H1 (cell line): ENCODE measurements at regions not wholly inside any gene's neighbourhood (a gene's known extent, or its start where the extent isn't known, plus 50 kb on each side); places are given as distances from the start of the nearest gene placed in this dataset.

Source experiments
- CTCF ChIA-PET: fragments of 300-600 bp; sonication (Branson Sonifier 250); formaldehyde crosslinking; loops from one replicate; lab custom pipeline; 2021; ENCODE audit not compliant: partially characterized antibody; lab: Charles Lee
- POLR2A ChIA-PET: fragments of 300-600 bp; sonication (Branson Sonifier 250); formaldehyde crosslinking; loops from one replicate; lab custom pipeline; 2021; ENCODE audit warnings: inconsistent platforms; ENCODE audit not compliant: partially characterized antibody; lab: Charles Lee
- DNase-seq, 2 experiments: peaks; one replicate each; pipeline versions ENCODE4 v3.0.0 to v3.0.0-alpha.2; 2010 to 2022; ENCODE audit warnings: low spot score in 2 of 2, low read depth in 1 of 2, mixed read lengths in 1 of 2
- FAIRE-seq: peaks from 2 replicates; lab custom pipeline; 2011; peaks lifted over from hg19 to GRCh38; lab: Jason Lieb, UNC
- H2AFZ ChIP-seq: 2 replicates; pipeline ENCODE4 v1.8.1; 2012; ENCODE audit warnings: low read length, inconsistent platforms
- H2AK5ac ChIP-seq: 2 replicates; pipeline ENCODE4 v1.6.1; 2013; ENCODE audit warnings: low read depth, low read length
- H2BK120ac ChIP-seq: replicated peaks from 2 replicates; pipeline ENCODE3; 2013; ENCODE audit warnings: low read depth, low read length, inconsistent platforms
- H2BK12ac ChIP-seq: 2 replicates; pipeline ENCODE4 v1.6.1; 2013; ENCODE audit warnings: low read depth, low read length
- H2BK15ac ChIP-seq: 2 replicates; pipeline ENCODE4 v1.6.1; 2013; ENCODE audit warnings: low read length
- H2BK20ac ChIP-seq: 2 replicates; pipeline ENCODE4 v1.6.1; 2013; ENCODE audit warnings: low read length
- H2BK5ac ChIP-seq: 2 replicates; pipeline ENCODE4 v1.6.1; 2013; ENCODE audit warnings: low read depth, low read length
- H3K14ac ChIP-seq: 2 replicates; pipeline ENCODE4 v1.6.1; 2013; ENCODE audit warnings: inconsistent platforms; ENCODE audit not compliant: insufficient read length
- H3K18ac ChIP-seq: 2 replicates; pipeline ENCODE4 v1.6.1; 2013; ENCODE audit warnings: low read length; ENCODE audit errors: extremely low read depth
- H3K23ac ChIP-seq: 2 replicates; pipeline ENCODE4 v1.6.1; 2013; ENCODE audit warnings: inconsistent platforms; ENCODE audit not compliant: insufficient read length
- H3K23me2 ChIP-seq: 2 replicates; pipeline ENCODE4 v1.6.1; 2013; ENCODE audit warnings: low read depth, low read length
- H3K27ac ChIP-seq: 2 replicates; pipeline ENCODE4 v1.6.1; 2011; ENCODE audit warnings: low read depth, low read length, inconsistent platforms
- H3K27me3 ChIP-seq, 4 experiments: replicated peaks in 1 of 4; 1 replicate in 1 of 4; 2 replicates in 3 of 4; pipeline versions ENCODE4 v1.6.1 to v1.8.1; 2011 to 2013; ENCODE audit warnings: low read length in 3 of 4, mild to moderate bottlenecking in 3 of 4, inconsistent platforms in 2 of 4, mixed read lengths in 2 of 4, moderate library complexity in 1 of 4; ENCODE audit not compliant: control insufficient read depth in 3 of 4, insufficient read depth in 3 of 4; ENCODE audit errors: extremely low read depth in 1 of 4
- H3K36me3 ChIP-seq, 4 experiments: 2 replicates each; pipeline versions ENCODE4 v1.6.1 to v1.8.1; 2011 to 2013; ENCODE audit warnings: mild to moderate bottlenecking in 4 of 4, low read length in 3 of 4, moderate library complexity in 2 of 4, control low read depth in 1 of 4, inconsistent platforms in 1 of 4; ENCODE audit not compliant: insufficient read depth in 4 of 4, control insufficient read depth in 2 of 4
- H3K4ac ChIP-seq: replicated peaks from 2 replicates; pipeline ENCODE3; 2013; ENCODE audit warnings: low read length, low read depth, mixed read lengths, inconsistent platforms; ENCODE audit not compliant: insufficient read length
- H3K4me1 ChIP-seq, 4 experiments: replicated peaks in 1 of 4; 1 replicate in 1 of 4; 2 replicates in 3 of 4; pipeline versions ENCODE4 v1.6.1 to v1.8.1; 2011 to 2013; ENCODE audit warnings: low read length in 3 of 4, inconsistent platforms in 2 of 4, mixed read lengths in 1 of 4; ENCODE audit not compliant: insufficient read depth in 4 of 4, control insufficient read depth in 3 of 4
- H3K4me2 ChIP-seq, 2 experiments: 2 replicates each; pipeline versions ENCODE4 v1.6.1 to v1.8.1; 2011 to 2013; ENCODE audit warnings: low read depth in 2 of 2, low read length in 2 of 2, control low read depth in 1 of 2, inconsistent platforms in 1 of 2, mild to moderate bottlenecking in 1 of 2; ENCODE audit not compliant: insufficient read depth in 1 of 2
- H3K4me3 ChIP-seq, 4 experiments: fragments of 200-600, 300-600 bp in 1 of 4; sonication (generic), shearing (Covaris generic), sonication (Bioruptor Twin) in 1 of 4; 2 replicates each; pipeline versions ENCODE4 v1.5.1 to v1.8.1; 2011 to 2016; ENCODE audit warnings: low read length in 4 of 4, low read depth in 3 of 4, control low read depth in 2 of 4, inconsistent platforms in 2 of 4, mild to moderate bottlenecking in 2 of 4, mixed read lengths in 1 of 4, moderate library complexity in 1 of 4; ENCODE audit not compliant: insufficient read depth in 2 of 4; ENCODE audit errors: extremely low read depth in 1 of 4
- H3K56ac ChIP-seq: replicated peaks from 2 replicates; pipeline ENCODE3; 2013; ENCODE audit warnings: low read depth, mild to moderate bottlenecking, mixed read lengths, low read length, inconsistent platforms; ENCODE audit not compliant: insufficient read length
- H3K79me1 ChIP-seq: 2 replicates; pipeline ENCODE4 v1.6.1; 2013; ENCODE audit warnings: low read depth, low read length, control low read depth
- H3K79me2 ChIP-seq, 2 experiments: 2 replicates each; pipeline versions ENCODE4 v1.6.1 to v1.8.1; 2012 to 2013; ENCODE audit warnings: low read length in 2 of 2, mild to moderate bottlenecking in 2 of 2, inconsistent platforms in 1 of 2; ENCODE audit not compliant: insufficient read depth in 2 of 2, control insufficient read depth in 1 of 2
- H3K9ac ChIP-seq, 4 experiments: replicated peaks in 1 of 4; 1 replicate in 1 of 4; 2 replicates in 3 of 4; pipeline versions ENCODE4 v1.6.1 to v1.8.1; 2011 to 2013; ENCODE audit warnings: low read depth in 3 of 4, low read length in 3 of 4, control low read depth in 2 of 4, mild to moderate bottlenecking in 2 of 4, moderate library complexity in 2 of 4, inconsistent platforms in 1 of 4; ENCODE audit errors: extremely low read depth in 1 of 4
- H3K9me3 ChIP-seq, 2 experiments: 2 replicates each; pipeline versions ENCODE4 v1.6.1 to v1.8.1; 2012 to 2013; ENCODE audit warnings: mild to moderate bottlenecking in 2 of 2, moderate library complexity in 2 of 2, control low read depth in 1 of 2, inconsistent platforms in 1 of 2, low read depth in 1 of 2, low read length in 1 of 2, mixed read lengths in 1 of 2; ENCODE audit not compliant: insufficient read depth in 2 of 2
- H4K20me1 ChIP-seq, 2 experiments: replicated peaks in 1 of 2; 2 replicates each; pipeline versions ENCODE3 to v1.8.1; 2011 to 2013; ENCODE audit warnings: inconsistent platforms in 2 of 2, low read length in 2 of 2, mild to moderate bottlenecking in 1 of 2; ENCODE audit not compliant: insufficient read depth in 2 of 2, control insufficient read depth in 1 of 2
- H4K5ac ChIP-seq: 2 replicates; pipeline ENCODE4 v1.6.1; 2013; ENCODE audit warnings: low read length, low read depth, mixed read lengths, inconsistent platforms; ENCODE audit not compliant: insufficient read length
- H4K8ac ChIP-seq: 2 replicates; pipeline ENCODE4 v1.8.0; 2013; ENCODE audit warnings: mild to moderate bottlenecking, moderate library complexity, low read length, inconsistent platforms; ENCODE audit not compliant: insufficient read depth; ENCODE audit errors: extremely low read depth
- H4K91ac ChIP-seq: replicated peaks from 2 replicates; pipeline ENCODE3; 2013; ENCODE audit warnings: low read length, mixed read lengths, inconsistent platforms; ENCODE audit not compliant: insufficient read length
- EGR1 ChIP-seq: IDR thresholded peaks from 2 replicates; pipeline ENCODE4 v1.6.1; 2011; ENCODE audit warnings: low read depth, low read length, borderline replicate concordance
- EP300 ChIP-seq, 2 experiments: IDR thresholded peaks; 1 replicate in 1 of 2; 2 replicates in 1 of 2; pipeline ENCODE4 v1.6.1; 2011 to 2012; ENCODE audit warnings: low read depth in 2 of 2, low read length in 2 of 2, mild to moderate bottlenecking in 2 of 2, borderline replicate concordance in 1 of 2, inconsistent platforms in 1 of 2, moderate library complexity in 1 of 2
- HDAC6 ChIP-seq: IDR thresholded peaks from one replicate; pipeline ENCODE4 v1.7.1; 2012; ENCODE audit warnings: low read depth, mild to moderate bottlenecking, inconsistent platforms, low read length, moderate library complexity
- JUN ChIP-seq: IDR thresholded peaks from 2 replicates; pipeline ENCODE4 v1.6.1; 2011; ENCODE audit warnings: low read depth, mild to moderate bottlenecking, improper control_type of control experiment, low read length
- PHF8 ChIP-seq: fragments of 200-600 bp; sonication (generic); conservative IDR thresholded peaks from 2 replicates; pipeline ENCODE4 v1.7.1; 2012; ENCODE audit warnings: low read depth, mild to moderate bottlenecking, inconsistent platforms, low read length, moderate library complexity
- RXRA ChIP-seq: IDR thresholded peaks from 2 replicates; pipeline ENCODE4 v1.6.1; 2011; ENCODE audit warnings: low read depth, mild to moderate bottlenecking, low read length, moderate library complexity; ENCODE audit not compliant: insufficient read depth
- SRF ChIP-seq: IDR thresholded peaks from 2 replicates; pipeline ENCODE4 v1.6.1; 2011; ENCODE audit warnings: mild to moderate bottlenecking, low read depth, low read length, moderate library complexity
- TAF1 ChIP-seq: IDR thresholded peaks from 2 replicates; pipeline ENCODE4 v1.6.1; 2011; ENCODE audit warnings: mild to moderate bottlenecking, low read depth, low read length
- WGBS, 2 experiments: shearing (Covaris generic) in 1 of 2; methylation state at CpG; one replicate each; pipeline versions ENCODE4 v1.1.6 to v1.1.7; 2013 to 2015; ENCODE audit warnings: low lambda C conversion rate in 2 of 2, mixed read lengths in 2 of 2, inconsistent platforms in 1 of 2, low coverage in 1 of 2, missing lambda C conversion rate in 1 of 2; ENCODE audit not compliant: insufficient replicate concordance in 2 of 2, insufficient coverage in 1 of 2, insufficient read length in 1 of 2; ENCODE audit errors: extremely low coverage in 1 of 2, missing lambda C conversion rate in 1 of 2; 5-methylcytosine and 5-hydroxymethylcytosine counted together
- TF ChIP-seq, protein P1 (sequence below): IDR thresholded peaks from 2 replicates; pipeline ENCODE4 v1.6.1; 2011; ENCODE audit warnings: low read depth, mild to moderate bottlenecking, low read length; ENCODE audit not compliant: insufficient read depth
- TF ChIP-seq, protein P2 (sequence below): IDR thresholded peaks from 2 replicates; pipeline ENCODE4 v1.6.1; 2012; ENCODE audit warnings: low read length, inconsistent platforms
- TF ChIP-seq, protein P3 (sequence below): IDR thresholded peaks from 2 replicates; pipeline ENCODE4 v1.6.1; 2012; ENCODE audit warnings: inconsistent platforms

GRCh38 chr6:22513667-22514066, 55.7 kb upstream of the HDGFL1 start:
- H3K56ac ChIP-seq: no peak overlapping the region
- H3K18ac ChIP-seq: no peak overlapping the region
- H2BK120ac ChIP-seq: no peak overlapping the region
- H3K36me3 ChIP-seq: no peaks in the 10 kb centered on the region; a peak in 1 of 8 replicates
- H3K79me2 ChIP-seq: no peaks in the 10 kb centered on the region
- no peaks in the 10 kb centered on the region for H3K23me2 ChIP-seq
- H2AFZ ChIP-seq: no peak overlapping the region
- no peak for DNase-seq
- no peak overlapping the region for H4K91ac ChIP-seq
- no peaks in the 10 kb centered on the region for H3K9me3 ChIP-seq
- H3K4me3 ChIP-seq: no peak overlapping the region
- no peak overlapping the region for H2BK15ac ChIP-seq
- WGBS, 2 experiments: 96% methylated on average over 8 of the region's 9 CpGs; no CpG with 5 or more reads in 1 of the 2 experiments
- H2BK20ac ChIP-seq: no peak overlapping the region
- H3K23ac ChIP-seq: no peak overlapping the region
- H2BK12ac ChIP-seq: no peak overlapping the region
- no peak overlapping the region for H4K5ac ChIP-seq
- FAIRE-seq: no peak
- no peak overlapping the region for H3K4ac ChIP-seq
- H3K27me3 ChIP-seq: no peaks in the 10 kb centered on the region
- no peak overlapping the region for H4K8ac ChIP-seq
- no peak overlapping the region for H3K27ac ChIP-seq
- no peak overlapping the region for H3K9ac ChIP-seq
- H2BK5ac ChIP-seq: no peak overlapping the region
- H3K14ac ChIP-seq: no peak overlapping the region
- CTCF ChIA-PET: interaction anchor here (1.4 kb wide), 1 partner anchor 23 kb away, joined by 3 read pairs; no protein-coding TSS in a partner anchor
- POLR2A ChIA-PET: no interaction called here
- H3K4me1 ChIP-seq: no peaks in the 10 kb centered on the region
- no peak overlapping the region for H2AK5ac ChIP-seq
- no peak overlapping the region for H3K4me2 ChIP-seq
- no peaks in the 10 kb centered on the region for H4K20me1 ChIP-seq
- H3K79me1 ChIP-seq: no peaks in the 10 kb centered on the region
- no peak for TF ChIP-seq RXRA
- no peak for TF ChIP-seq EGR1
- TF ChIP-seq, protein P1, sequence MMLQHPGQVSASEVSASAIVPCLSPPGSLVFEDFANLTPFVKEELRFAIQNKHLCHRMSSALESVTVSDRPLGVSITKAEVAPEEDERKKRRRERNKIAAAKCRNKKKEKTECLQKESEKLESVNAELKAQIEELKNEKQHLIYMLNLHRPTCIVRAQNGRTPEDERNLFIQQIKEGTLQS: no peak
- no peak for TF ChIP-seq JUN
- no peak for TF ChIP-seq EP300 (IDR thresholded peaks at IDR 0.05; ENCODE audit: borderline replicate concordance in 1 of 2, low read depth in 2 of 2, low read length in 2 of 2)
- TF ChIP-seq PHF8: no peak
- TF ChIP-seq TAF1: no peak
- no peak for TF ChIP-seq HDAC6
- TF ChIP-seq, protein P2, sequence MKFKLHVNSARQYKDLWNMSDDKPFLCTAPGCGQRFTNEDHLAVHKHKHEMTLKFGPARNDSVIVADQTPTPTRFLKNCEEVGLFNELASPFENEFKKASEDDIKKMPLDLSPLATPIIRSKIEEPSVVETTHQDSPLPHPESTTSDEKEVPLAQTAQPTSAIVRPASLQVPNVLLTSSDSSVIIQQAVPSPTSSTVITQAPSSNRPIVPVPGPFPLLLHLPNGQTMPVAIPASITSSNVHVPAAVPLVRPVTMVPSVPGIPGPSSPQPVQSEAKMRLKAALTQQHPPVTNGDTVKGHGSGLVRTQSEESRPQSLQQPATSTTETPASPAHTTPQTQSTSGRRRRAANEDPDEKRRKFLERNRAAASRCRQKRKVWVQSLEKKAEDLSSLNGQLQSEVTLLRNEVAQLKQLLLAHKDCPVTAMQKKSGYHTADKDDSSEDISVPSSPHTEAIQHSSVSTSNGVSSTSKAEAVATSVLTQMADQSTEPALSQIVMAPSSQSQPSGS: no peak
- no peak for TF ChIP-seq SRF
- TF ChIP-seq, protein P3, sequence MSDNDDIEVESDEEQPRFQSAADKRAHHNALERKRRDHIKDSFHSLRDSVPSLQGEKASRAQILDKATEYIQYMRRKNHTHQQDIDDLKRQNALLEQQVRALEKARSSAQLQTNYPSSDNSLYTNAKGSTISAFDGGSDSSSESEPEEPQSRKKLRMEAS: no peak
